MM.1S (cell line): ENCODE measurements at regions not wholly inside any gene's neighbourhood (a gene's known extent, or its start where the extent isn't known, plus 50 kb on each side); places are given as distances from the start of the nearest gene placed in this dataset.

Experiments
- EZH2 ChIP-seq: fragments of 300-600 bp; sonication (generic); optimal IDR thresholded peaks from 2 replicates; pipeline ENCODE3; 2017; ENCODE audit warnings: low read depth, mild to moderate bottlenecking, antibody characterized with exemption, low read length, mixed read lengths
- TF ChIP-seq, protein P1 (sequence below): fragments of 300-600 bp; sonication (generic); IDR thresholded peaks from 2 replicates; pipeline ENCODE4 v1.5.1; 2016; ENCODE audit warnings: antibody characterized with exemption, low read length, mixed read lengths

DNA sequence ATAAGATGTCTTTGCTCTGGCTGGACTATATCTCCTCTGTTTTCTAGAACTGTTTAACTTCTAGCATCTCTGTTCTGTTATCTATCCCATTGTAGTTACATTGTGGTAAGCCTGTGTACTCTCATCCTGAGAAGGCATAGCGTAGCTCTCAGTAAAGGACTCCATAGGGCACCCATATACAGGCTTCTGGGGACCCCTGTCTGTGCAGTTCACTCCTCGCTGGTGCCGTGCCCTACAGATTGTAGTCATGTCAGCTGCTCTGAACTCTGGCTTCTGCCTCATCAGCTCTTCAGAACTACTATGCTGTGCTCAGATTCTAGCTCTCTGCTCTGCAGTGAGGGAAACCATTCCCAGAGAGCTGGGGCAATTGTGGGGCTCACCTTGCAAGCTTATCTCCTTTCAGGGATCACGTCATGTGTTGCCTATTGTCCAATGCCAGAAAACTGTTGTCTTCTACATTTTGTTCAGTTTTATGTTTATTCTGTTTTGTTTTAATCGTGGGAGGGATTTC, 181.3 kb upstream of the USP24 start:
- TF ChIP-seq EZH2 = no peak
- TF ChIP-seq, protein P1, sequence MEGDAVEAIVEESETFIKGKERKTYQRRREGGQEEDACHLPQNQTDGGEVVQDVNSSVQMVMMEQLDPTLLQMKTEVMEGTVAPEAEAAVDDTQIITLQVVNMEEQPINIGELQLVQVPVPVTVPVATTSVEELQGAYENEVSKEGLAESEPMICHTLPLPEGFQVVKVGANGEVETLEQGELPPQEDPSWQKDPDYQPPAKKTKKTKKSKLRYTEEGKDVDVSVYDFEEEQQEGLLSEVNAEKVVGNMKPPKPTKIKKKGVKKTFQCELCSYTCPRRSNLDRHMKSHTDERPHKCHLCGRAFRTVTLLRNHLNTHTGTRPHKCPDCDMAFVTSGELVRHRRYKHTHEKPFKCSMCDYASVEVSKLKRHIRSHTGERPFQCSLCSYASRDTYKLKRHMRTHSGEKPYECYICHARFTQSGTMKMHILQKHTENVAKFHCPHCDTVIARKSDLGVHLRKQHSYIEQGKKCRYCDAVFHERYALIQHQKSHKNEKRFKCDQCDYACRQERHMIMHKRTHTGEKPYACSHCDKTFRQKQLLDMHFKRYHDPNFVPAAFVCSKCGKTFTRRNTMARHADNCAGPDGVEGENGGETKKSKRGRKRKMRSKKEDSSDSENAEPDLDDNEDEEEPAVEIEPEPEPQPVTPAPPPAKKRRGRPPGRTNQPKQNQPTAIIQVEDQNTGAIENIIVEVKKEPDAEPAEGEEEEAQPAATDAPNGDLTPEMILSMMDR = no peak
